Breast epithelium (tissue), 4 donors: ENCODE measurements at regions not wholly inside any gene's neighbourhood (a gene's known extent, or its start where the extent isn't known, plus 50 kb on each side); places are given as distances from the start of the nearest gene placed in this dataset.

Source experiments
- DNase-seq, 2 donors: peaks; one replicate each; pipeline ENCODE4 v3.0.0-alpha.2; 2019; ENCODE audit warnings: low spot score in 2 of 2
- H3K27ac ChIP-seq, 2 donors: fragments of 200-600 bp; sonication (generic) in 1 of 2; one replicate each; pipeline ENCODE4 v1.5.1; 2016 to 2019; ENCODE audit warnings: mild to moderate bottlenecking in 1 of 2
- H3K27me3 ChIP-seq, 2 donors: fragments of 200-600 bp; sonication (generic) in 1 of 2; one replicate each; pipeline versions ENCODE4 v1.5.1 to v1.6.0; 2017 to 2019; ENCODE audit warnings: control low read depth in 1 of 2, mild to moderate bottlenecking in 1 of 2
- H3K36me3 ChIP-seq: fragments of 200-600 bp; one replicate; pipeline ENCODE4 v1.5.1; 2019
- H3K4me1 ChIP-seq, 2 donors: fragments of 200-600 bp; sonication (generic); one replicate each; pipeline ENCODE4 v1.5.1; 2016 to 2019; ENCODE audit warnings: control low read depth in 1 of 2
- H3K4me3 ChIP-seq, 3 donors: fragments of 200-600 bp; sonication (generic); 1 replicate in 2 of 3; 2 replicates in 1 of 3; pipeline ENCODE4 v1.5.1; 2016 to 2019; ENCODE audit warnings: mild to moderate bottlenecking in 3 of 3, moderate library complexity in 2 of 3
- H3K9me3 ChIP-seq, 2 donors: fragments of 200-600 bp; sonication (generic) in 1 of 2; one replicate each; pipeline ENCODE4 v1.5.1; 2016 to 2019; ENCODE audit warnings: control low read depth in 1 of 2
- CTCF ChIP-seq, 3 donors: fragments of 450-650 bp; IDR thresholded peaks; one replicate each; pipeline ENCODE4 v1.5.1; 2016 to 2017; ENCODE audit warnings: antibody characterized with exemption in 3 of 3, mild to moderate bottlenecking in 3 of 3, moderate library complexity in 3 of 3
- POLR2A ChIP-seq: fragments of 450-650 bp; IDR thresholded peaks from one replicate; pipeline ENCODE4 v1.6.1; 2016; ENCODE audit warnings: antibody characterized with exemption, mild to moderate bottlenecking, moderate library complexity
- POLR2AphosphoS5 ChIP-seq, 3 donors: sonication (generic); formaldehyde crosslinking; IDR thresholded peaks; one replicate each; pipeline ENCODE4 v1.6.1; 2017; ENCODE audit warnings: antibody characterized with exemption in 3 of 3
- intact Hi-C: fragments of 100-400 bp; cut with DNase I; formaldehyde crosslinking; loops from one replicate; pipeline ENCODE4 v1.15.1; 2023; ENCODE audit warnings: low total_unique reads

DNA sequence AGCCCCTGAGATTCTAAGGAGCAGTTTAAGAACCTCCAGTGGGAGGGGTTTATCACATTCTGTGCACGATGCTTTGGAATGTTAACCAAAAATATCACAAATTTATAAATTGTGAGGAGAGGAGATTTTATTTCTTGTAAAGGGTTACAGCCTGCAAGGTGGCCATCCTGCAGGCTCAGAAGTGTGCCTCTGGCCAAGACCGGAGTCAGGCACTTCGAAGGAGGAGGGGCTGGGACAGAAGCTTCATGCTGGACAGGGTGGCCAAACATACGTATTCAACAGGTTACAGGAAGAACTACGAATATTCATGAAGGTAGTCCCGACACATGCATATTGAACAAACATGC lies 144.1 kb upstream of the NCK2 start:
- TF ChIP-seq POLR2AphosphoS5 (IDR thresholded peaks at IDR 0.05) (no peak), CTCF (IDR thresholded peaks at IDR 0.05) (no peak), POLR2A (no peak)
- Histone ChIP-seq H3K27ac (no peak overlapping the region), H3K4me3 (no peak overlapping the region), H3K9me3 (no peaks in the 10 kb centered on the region), H3K27me3 (no peaks in the 10 kb centered on the region), H3K36me3 (no peaks in the 10 kb centered on the region), H3K4me1 (no peaks in the 10 kb centered on the region)
- DNase-seq = no peak
- intact Hi-C loops = no loop called here

DNA sequence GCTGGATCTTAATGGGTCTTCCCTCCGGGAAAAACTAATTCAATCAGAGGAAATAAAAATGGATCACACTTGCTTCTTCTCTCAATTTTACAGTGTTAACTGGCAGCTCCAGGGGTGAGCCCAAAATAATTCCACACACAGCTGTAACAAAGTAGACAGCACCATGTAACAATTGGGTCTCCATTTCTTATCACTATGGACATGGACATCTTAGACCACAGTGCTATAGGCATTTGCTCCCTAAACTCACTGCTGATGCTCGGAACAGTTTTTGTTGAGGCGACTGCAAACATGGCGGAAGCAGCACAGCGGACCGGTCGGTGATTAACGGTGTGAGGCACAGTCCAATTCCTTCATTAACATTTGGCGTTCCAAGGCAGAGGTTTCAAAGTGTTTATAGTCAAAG lies 144.7 kb upstream of the NCK2 start:
- no peak for TF ChIP-seq POLR2A
- TF ChIP-seq CTCF (IDR thresholded peaks at IDR 0.05) = no peak
- no peak for TF ChIP-seq POLR2AphosphoS5 (IDR thresholded peaks at IDR 0.05)
- no peaks in the 10 kb centered on the region for H3K36me3 ChIP-seq
- H3K27me3 ChIP-seq = no peaks in the 10 kb centered on the region
- no peak overlapping the region for H3K27ac ChIP-seq
- intact Hi-C loops = no loop called here
- H3K9me3 ChIP-seq = no peaks in the 10 kb centered on the region
- no peaks in the 10 kb centered on the region for H3K4me1 ChIP-seq
- no peak overlapping the region for H3K4me3 ChIP-seq
- DNase-seq = no peak

DNA sequence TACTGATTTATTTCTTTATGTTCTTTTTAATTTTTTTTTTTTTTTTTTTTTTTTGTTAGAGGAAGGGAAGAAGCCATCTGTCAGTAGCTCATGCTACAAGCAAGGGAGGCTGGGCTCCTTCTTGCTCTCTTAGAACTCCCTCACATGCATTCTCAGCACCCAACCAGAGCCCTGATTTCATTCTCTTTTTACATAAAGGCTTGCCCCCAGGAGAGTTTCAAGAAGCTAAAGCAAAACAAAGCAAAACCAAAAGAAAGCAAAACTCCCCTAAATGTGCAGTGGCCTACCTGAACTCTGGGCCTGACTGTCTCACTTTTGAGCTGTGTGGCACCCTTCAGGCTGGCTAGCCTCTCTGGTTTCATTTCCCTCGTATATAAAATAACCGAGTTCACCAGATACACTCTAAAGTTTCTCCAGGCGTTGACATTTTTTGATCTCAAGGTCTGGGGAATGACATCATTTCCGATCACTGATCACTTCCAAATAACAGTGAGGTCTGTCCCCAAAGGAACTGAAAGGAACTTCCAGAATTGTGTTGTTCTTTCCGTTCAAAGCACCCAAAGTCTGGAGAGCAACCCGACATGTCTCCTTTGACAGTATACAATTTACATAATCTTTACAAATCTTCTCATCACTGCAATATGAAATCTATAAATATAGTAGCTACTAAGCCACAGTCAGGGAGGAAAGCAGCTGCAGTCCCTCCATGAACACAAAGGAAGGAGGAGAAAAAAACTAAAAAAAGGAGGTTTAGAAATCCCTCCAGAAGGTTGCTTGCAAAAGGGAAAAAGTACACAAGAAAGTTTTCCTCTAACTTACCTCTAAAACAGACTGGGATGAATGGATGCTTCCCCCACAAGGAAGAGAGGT lies 145.6 kb upstream of the NCK2 start:
- TF ChIP-seq POLR2A = no peak
- TF ChIP-seq POLR2AphosphoS5 (IDR thresholded peaks at IDR 0.05) = no peak
- no peak for TF ChIP-seq CTCF (IDR thresholded peaks at IDR 0.05)
- Histone ChIP-seq H3K9me3 (no peaks in the 10 kb centered on the region), H3K36me3 (no peaks in the 10 kb centered on the region), H3K4me1 (no peaks in the 10 kb centered on the region), H3K27ac (no peak overlapping the region), H3K4me3 (no peak overlapping the region), H3K27me3 (no peaks in the 10 kb centered on the region)
- intact Hi-C loops = no loop called here
- DNase-seq = no peak

GRCh38 chr2:105597806-105598803 lies 146.6 kb upstream of the NCK2 start:
- DNase-seq = no peak
- H3K4me1 ChIP-seq = no peaks in the 10 kb centered on the region
- no peaks in the 10 kb centered on the region for H3K9me3 ChIP-seq
- no peak overlapping the region for H3K4me3 ChIP-seq
- H3K27ac ChIP-seq = peak overlapping the region in 1 of 2 donors; percentile 19
- no peak for TF ChIP-seq POLR2AphosphoS5 (IDR thresholded peaks at IDR 0.05)
- TF ChIP-seq POLR2A = no peak
- TF ChIP-seq CTCF (IDR thresholded peaks at IDR 0.05) = no peak
- H3K36me3 ChIP-seq = no peaks in the 10 kb centered on the region
- H3K27me3 ChIP-seq = no peaks in the 10 kb centered on the region
- intact Hi-C loops = no loop called here
